AG09309 (cell line): ENCODE measurements at regions not wholly inside any gene's neighbourhood (a gene's known extent, or its start where the extent isn't known, plus 50 kb on each side); places are given as distances from the start of the nearest gene placed in this dataset.

Experiments used
- DNase-seq: peaks from one replicate; pipeline ENCODE4 v3.0.0-alpha.2; 2010; ENCODE audit warnings: low read depth
- H3K4me3 ChIP-seq: 2 replicates; pipeline ENCODE4 v1.5.1; 2011; ENCODE audit warnings: mild to moderate bottlenecking, low read depth, low read length, moderate library complexity; ENCODE audit not compliant: control insufficient read depth
- CTCF ChIP-seq: IDR thresholded peaks from 2 replicates; pipeline ENCODE4 v1.5.1; 2011; ENCODE audit warnings: mild to moderate bottlenecking, low read depth, low read length, inconsistent platforms; ENCODE audit not compliant: insufficient read depth, control insufficient read depth; ENCODE audit errors: missing control alignments

GRCh38 chr3:107008213-107008612 lies 369.0 kb upstream of the CCDC54 start:
- no peak for TF ChIP-seq CTCF
- DNase-seq = no peak
- H3K4me3 ChIP-seq = no peak overlapping the region

DNA sequence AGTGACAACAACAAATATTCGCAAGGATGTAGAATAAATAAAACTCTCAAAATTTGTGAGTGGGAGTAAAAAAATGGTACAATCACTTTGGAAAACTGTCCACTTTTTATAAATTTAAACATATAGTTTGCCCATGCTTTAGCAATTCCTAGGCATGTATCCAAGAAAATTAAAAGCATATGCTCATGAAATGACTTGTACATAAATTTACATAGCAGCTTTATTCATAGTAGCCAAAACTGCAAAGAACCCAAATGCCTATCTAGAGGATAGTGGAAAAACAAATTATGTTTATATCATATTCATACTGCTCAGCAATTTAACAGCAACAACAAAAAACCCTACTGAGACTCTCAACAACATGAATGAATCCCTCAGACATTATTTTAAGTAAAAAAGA lies 363.6 kb upstream of the CCDC54 start:
- DNase-seq = no peak
- no peak for TF ChIP-seq CTCF
- H3K4me3 ChIP-seq = no peak overlapping the region

- H3K4me3 ChIP-seq = no peak overlapping the region
- no peak for DNase-seq
- TF ChIP-seq CTCF = no peak
Observed at GRCh38 chr3:107024551-107025026, 352.6 kb upstream of the CCDC54 start.

- no peak overlapping the region for H3K4me3 ChIP-seq
- no peak for TF ChIP-seq CTCF
- DNase-seq = no peak
Observed at GRCh38 chr3:107025961-107026360, 351.3 kb upstream of the CCDC54 start.

- no peak for TF ChIP-seq CTCF
- no peak overlapping the region for H3K4me3 ChIP-seq
- no peak for DNase-seq
Observed at GRCh38 chr3:107028086-107028485, 349.2 kb upstream of the CCDC54 start.

- no peak for DNase-seq
- TF ChIP-seq CTCF = no peak
- no peak overlapping the region for H3K4me3 ChIP-seq
Observed at GRCh38 chr3:107028626-107029025, 348.6 kb upstream of the CCDC54 start.

DNA sequence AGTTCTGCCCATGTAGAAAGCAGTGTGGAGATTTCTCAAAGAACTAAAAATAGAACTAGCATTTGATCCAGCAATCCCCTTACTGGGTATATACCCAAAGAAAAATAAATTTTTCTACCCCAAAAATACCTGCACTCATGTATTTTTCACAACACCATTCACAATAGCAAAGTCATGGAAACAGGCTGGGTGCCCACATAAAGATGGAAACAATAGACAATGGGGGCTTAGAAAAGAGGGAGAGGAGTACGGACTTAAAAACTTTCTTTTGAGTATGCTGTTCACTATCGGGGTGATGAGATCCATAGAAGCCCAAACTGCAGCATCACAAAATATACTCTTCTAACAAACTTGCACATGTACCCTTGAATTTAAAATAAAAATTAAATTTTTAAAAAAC lies 345.1 kb upstream of the CCDC54 start:
- TF ChIP-seq CTCF = no peak
- no peak for DNase-seq

More for the DNA sequence above, 345.1 kb upstream of the CCDC54 start:
- H3K4me3 ChIP-seq = no peak overlapping the region
